Ovary (tissue), 7 donors: ENCODE measurements at regions not wholly inside any gene's neighbourhood (a gene's known extent, or its start where the extent isn't known, plus 50 kb on each side); places are given as distances from the start of the nearest gene placed in this dataset.

Experiments used
- DNase-seq, 5 donors: peaks; one replicate each; pipeline ENCODE4 v3.0.0-alpha.2; 2019 to 2020
- H3K27ac ChIP-seq, 2 donors: fragments of 200-600 bp; one replicate each; pipeline versions ENCODE4 v1.5.1 to v1.8.0; 2019 to 2022
- H3K27me3 ChIP-seq: fragments of 200-600 bp; one replicate; pipeline ENCODE4 v1.8.0; 2022
- H3K36me3 ChIP-seq: fragments of 200-600 bp; sonication (generic); one replicate; pipeline ENCODE4 v1.5.1; 2019
- H3K4me1 ChIP-seq: one replicate; pipeline ENCODE4 v1.8.1; 2013; ENCODE audit warnings: mild to moderate bottlenecking, moderate library complexity; ENCODE audit not compliant: insufficient read depth
- H3K4me3 ChIP-seq: fragments of 200-600 bp; sonication (generic); one replicate; pipeline ENCODE4 v1.5.1; 2017
- H3K9me3 ChIP-seq, 2 donors: fragments of 200-600 bp in 1 of 2; sonication (generic) in 1 of 2; one replicate each; pipeline versions ENCODE4 v1.5.1 to v1.8.1; 2013 to 2019; ENCODE audit warnings: mild to moderate bottlenecking in 1 of 2, moderate library complexity in 1 of 2
- EP300 ChIP-seq: sonication (generic); formaldehyde crosslinking; IDR thresholded peaks from one replicate; pipeline ENCODE4 v1.6.1; 2017; ENCODE audit warnings: antibody characterized with exemption
- POLR2A ChIP-seq: fragments of 450-650 bp; IDR thresholded peaks from one replicate; pipeline ENCODE4 v1.6.1; 2017; ENCODE audit warnings: antibody characterized with exemption, mild to moderate bottlenecking, moderate library complexity
- WGBS, 3 donors: extraction: QIAGEN DNeasy Blood & Tissue Kit in 1 of 3; methylation state at CpG; one replicate each; pipeline versions ENCODE4 v1.1.5 to v1.1.7; 2013 to 2017; 5-methylcytosine and 5-hydroxymethylcytosine counted together
- intact Hi-C, 4 donors: fragments of 100-400 bp; cut with DNase I; formaldehyde crosslinking; loops; one replicate each; pipeline versions ENCODE4 v1.11.0 to v1.15.1; 2022 to 2023
- TF ChIP-seq, protein P1 (sequence below), 3 donors: fragments of 450-650 bp in 2 of 3; fragments of 200-600 bp in 1 of 3; IDR thresholded peaks; one replicate each; pipeline versions ENCODE4 v1.5.1 to v1.8.0; 2016 to 2022; ENCODE audit warnings: antibody characterized with exemption in 3 of 3, mild to moderate bottlenecking in 1 of 3
- donor health status: DM: no; HTN: no; CAD: no; lungs with moderate emphysema.
- donor health status: DM: no; HTN: no; CAD: no.
- donor health status: Bipolar disorder and iron deficiency.
- donor health status: DM: no; HTN: no; CAD: no.
- donor health status: DM: yes; HTN: yes; CAD: no.

DNA sequence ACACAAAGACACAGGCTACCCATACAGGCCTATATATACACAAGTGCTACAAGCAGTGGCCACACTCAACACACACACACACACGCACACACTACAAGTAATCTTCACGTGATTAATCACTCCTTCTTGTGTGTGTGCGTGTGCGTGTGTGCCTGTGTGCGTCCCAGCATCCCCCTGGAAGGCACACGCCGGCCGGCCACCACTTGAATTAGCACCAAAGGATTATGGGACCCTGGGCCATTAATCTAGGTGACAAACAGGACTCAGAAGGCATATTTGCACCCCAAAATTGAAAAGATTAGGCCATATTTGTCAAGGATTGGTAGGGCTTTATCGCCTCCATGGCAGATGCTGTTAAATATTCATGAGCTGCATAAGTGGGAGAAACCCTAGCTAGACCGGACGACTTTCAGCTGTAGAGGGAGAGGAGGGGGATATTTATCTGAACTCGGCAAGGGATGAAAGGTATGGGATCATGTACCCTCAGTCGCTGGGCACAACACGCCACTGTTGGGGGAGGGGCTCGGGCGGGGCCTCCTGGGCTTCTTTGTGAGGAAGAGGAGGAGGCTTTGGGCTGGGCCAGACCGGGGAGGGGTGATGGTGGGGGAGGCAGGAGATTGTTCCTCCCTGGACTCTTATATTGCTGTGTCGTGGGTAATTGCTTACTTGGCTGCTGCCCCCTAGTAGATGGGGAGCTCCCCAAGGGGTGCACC, 89.6 kb upstream of the LHX5 start:
- DNase-seq = no peak
- WGBS, 3 donors = 51 to 58% (median 55%) methylated on average over 18 of the region's 18 CpGs
- no peaks in the 10 kb centered on the region for H3K27me3 ChIP-seq
- no peak overlapping the region for H3K27ac ChIP-seq
- intact Hi-C loops = no loop called here
- no peaks in the 10 kb centered on the region for H3K36me3 ChIP-seq
- TF ChIP-seq POLR2A = no peak
- TF ChIP-seq EP300 = no peak
- TF ChIP-seq, protein P1, sequence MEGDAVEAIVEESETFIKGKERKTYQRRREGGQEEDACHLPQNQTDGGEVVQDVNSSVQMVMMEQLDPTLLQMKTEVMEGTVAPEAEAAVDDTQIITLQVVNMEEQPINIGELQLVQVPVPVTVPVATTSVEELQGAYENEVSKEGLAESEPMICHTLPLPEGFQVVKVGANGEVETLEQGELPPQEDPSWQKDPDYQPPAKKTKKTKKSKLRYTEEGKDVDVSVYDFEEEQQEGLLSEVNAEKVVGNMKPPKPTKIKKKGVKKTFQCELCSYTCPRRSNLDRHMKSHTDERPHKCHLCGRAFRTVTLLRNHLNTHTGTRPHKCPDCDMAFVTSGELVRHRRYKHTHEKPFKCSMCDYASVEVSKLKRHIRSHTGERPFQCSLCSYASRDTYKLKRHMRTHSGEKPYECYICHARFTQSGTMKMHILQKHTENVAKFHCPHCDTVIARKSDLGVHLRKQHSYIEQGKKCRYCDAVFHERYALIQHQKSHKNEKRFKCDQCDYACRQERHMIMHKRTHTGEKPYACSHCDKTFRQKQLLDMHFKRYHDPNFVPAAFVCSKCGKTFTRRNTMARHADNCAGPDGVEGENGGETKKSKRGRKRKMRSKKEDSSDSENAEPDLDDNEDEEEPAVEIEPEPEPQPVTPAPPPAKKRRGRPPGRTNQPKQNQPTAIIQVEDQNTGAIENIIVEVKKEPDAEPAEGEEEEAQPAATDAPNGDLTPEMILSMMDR (IDR thresholded peaks at IDR 0.05) = no peak
- H3K4me1 ChIP-seq = no peaks in the 10 kb centered on the region
- no peak overlapping the region for H3K4me3 ChIP-seq
- H3K9me3 ChIP-seq = no peaks in the 10 kb centered on the region

DNA sequence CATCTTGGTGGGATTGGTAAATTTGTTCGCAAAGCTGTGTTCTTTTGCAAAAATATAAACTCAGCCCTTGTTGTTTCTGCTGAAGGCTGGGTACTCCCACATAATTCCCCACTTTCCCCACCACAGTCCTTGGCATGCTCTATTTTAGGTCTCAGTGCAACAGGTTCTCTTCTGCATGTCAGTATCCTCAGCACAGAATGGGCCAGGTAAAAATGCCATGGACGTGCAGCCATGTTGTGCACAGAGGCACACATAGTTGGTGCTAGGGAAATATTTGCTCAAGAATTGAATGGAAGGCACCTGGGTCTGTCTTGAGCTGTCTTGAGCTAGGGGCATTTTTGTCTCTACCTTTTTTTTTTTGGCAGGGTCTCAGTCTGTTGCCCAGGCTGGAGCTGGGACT, 87.8 kb upstream of the LHX5 start:
- intact Hi-C loops = no loop called here
- H3K27me3 ChIP-seq = no peaks in the 10 kb centered on the region
- WGBS, 3 donors = 73 to 86% (median 82%) methylated on average over 2 of the region's 2 CpGs

DNA sequence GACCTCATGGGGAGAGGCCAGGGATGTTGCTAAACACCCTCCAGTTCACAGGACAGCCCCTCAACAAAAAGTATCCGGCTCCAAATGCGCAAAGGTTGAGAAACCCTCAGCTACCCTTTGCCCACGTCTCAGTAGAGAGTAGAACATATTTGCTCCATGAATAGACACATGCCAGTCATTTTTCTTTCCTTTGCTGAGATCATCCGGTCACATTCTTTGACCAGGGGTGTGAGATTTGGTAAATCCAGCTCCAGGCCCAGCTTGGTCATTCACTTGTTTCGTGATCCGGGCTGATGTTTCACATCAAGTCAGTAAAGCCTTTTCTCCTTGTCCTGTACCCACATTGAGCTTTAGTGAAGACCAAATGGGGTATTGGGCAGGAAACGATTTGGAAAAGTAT, 83.6 kb upstream of the LHX5 start:
- no peak for DNase-seq
- no peaks in the 10 kb centered on the region for H3K4me1 ChIP-seq
- H3K4me3 ChIP-seq = no peak overlapping the region
- H3K36me3 ChIP-seq = no peaks in the 10 kb centered on the region
- no peaks in the 10 kb centered on the region for H3K9me3 ChIP-seq
- no peak for TF ChIP-seq POLR2A
- TF ChIP-seq, protein P1 (IDR thresholded peaks at IDR 0.05) = no peak
- intact Hi-C loops = no loop called here
- 73 to 79% (median 73%) methylated on average over 7 of the region's 7 CpGs for WGBS, 3 donors
- H3K27ac ChIP-seq = no peak overlapping the region
- no peaks in the 10 kb centered on the region for H3K27me3 ChIP-seq

More for the DNA sequence above, 87.8 kb upstream of the LHX5 start:
- Histone ChIP-seq H3K9me3 (no peaks in the 10 kb centered on the region), H3K4me1 (no peaks in the 10 kb centered on the region), H3K4me3 (no peak overlapping the region), H3K36me3 (no peaks in the 10 kb centered on the region), H3K27ac (no peak overlapping the region)
- TF ChIP-seq, protein P1 (IDR thresholded peaks at IDR 0.05) = no peak
- no peak for TF ChIP-seq POLR2A
- no peak for TF ChIP-seq EP300
- DNase-seq = no peak

DNA sequence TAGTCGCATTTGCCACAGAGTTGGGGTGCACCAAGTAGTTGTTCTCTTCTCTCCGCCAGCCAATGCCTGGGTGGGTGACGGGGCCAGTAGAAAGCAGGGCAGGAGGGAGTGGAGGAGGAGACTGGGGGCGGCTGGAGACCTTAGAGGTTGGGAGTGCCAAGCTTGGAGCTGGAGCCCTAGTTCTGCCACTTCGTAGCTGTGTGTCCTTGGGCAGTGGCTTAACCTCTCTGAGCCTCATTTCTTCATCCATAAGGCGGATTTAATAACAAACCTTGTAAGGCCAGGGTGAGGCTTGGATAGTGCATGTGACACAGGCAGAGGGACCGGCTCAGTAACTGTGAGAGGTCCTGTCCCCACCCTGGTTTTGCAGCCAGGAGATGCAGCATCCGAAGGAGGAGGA, 81.1 kb upstream of the LHX5 start:
- Histone ChIP-seq H3K27ac (no peak overlapping the region), H3K4me3 (no peak overlapping the region), H3K36me3 (no peaks in the 10 kb centered on the region), H3K27me3 (no peaks in the 10 kb centered on the region), H3K4me1 (no peaks in the 10 kb centered on the region), H3K9me3 (no peaks in the 10 kb centered on the region)
- DNase-seq = no peak
- TF ChIP-seq, protein P1 (IDR thresholded peaks at IDR 0.05) = no peak
- TF ChIP-seq EP300 (no peak), POLR2A (no peak)
- intact Hi-C loops = no loop called here
- WGBS, 3 donors = 79 to 80% (median 79%) methylated on average over 7 to 8 of the region's 8 CpGs
